Stimulated activated CD4-positive, alpha-beta T cell treated with anti-CD3 and anti-CD28 coated beads, Interleukin-4, amount 100 ng/mL, for 48 hours (primary cell): ENCODE measurements at regions not wholly inside any gene's neighbourhood (a gene's known extent, or its start where the extent isn't known, plus 50 kb on each side); places are given as distances from the start of the nearest gene placed in this dataset.
"Not testable (repeated sequence)": the region's sequence is repeated elsewhere in the genome, so short reads cannot be mapped to it uniquely, and the experiment has no call there.

Experiments used
- DNase-seq, 2 donors: peaks; one replicate each; pipeline ENCODE4 v3.0.0-alpha.2; 2020; ENCODE audit warnings: low read depth in 2 of 2

DNA sequence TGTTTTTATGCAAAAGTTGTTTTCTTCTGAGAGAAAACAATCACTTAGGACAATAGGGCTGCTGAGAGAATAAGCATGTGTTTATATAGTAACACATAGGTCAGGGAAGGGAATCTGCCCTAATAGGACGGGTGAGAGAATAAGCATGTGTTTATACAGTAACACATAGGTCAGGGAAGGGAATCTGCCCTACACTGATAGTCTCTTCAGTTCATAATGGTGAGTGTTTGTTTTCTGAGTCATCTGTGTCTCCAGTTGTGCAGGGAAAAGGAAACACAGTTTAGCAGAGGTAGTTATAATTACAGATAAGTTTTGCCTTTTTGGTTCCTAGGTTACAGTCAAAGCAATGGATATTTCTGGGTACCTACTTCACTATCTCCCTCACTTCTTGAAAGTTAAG lies 252.3 kb upstream of the CA10 start:
- no peak for DNase-seq

DNA sequence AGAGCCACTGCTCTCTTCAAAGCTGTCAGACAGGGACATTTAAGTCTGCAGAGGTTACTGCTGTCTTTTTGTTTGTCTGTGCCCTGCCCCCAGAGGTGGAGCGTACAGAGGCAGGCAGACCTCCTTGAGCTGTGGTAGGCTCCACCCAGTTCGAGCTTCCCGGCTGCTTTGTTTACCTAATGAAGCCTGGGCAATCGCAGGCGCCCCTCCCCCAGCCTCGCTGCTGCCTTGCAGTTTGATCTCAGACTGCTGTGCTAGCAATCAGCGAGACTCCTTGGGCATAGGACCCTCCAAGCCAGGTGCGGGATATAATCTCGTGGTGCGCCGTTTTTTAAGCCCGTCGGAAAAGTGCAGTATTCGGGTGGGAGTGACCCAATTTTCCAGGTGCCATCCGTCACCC lies 250.7 kb upstream of the CA10 start:
- not testable (repeated sequence) for DNase-seq

DNA sequence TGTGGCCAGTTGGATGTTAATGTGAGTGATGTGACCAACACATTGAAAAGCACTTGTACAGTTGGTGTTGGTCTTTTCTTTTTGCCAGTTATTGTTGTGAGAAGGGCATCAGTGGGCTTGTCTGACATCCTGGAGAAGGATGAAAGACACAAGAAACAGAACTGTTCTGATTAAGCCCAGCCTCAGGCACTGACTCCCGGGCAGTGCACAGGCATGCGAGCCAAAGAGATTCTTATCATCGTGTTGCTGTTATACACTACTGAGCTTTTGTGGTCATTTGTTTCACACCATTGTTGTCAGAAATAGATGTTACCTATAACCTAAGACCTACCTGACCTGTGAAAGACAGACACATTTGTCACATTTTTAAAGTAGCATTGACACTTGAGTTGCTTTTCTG lies 236.8 kb upstream of the CA10 start:
- no peak for DNase-seq

DNA sequence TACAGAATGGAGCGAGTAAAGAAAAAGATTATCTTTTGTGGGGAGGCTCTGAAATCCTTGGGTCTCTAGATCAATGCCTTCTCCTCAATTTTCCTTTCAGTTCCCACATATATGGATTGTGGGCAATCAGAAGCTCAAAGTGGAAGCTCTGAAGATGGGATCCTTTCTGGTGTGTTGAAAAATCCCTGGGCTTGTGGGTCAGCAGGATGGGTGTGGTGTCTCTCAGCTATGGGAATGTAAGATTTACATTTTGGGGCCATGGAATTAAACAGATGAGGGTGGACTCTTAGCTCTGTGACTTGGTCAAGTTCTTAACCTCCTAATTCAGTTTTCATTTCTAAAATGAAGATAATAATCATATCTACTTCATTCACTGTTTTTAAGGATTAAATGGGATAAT lies 231.9 kb upstream of the CA10 start:
- no peak for DNase-seq

DNA sequence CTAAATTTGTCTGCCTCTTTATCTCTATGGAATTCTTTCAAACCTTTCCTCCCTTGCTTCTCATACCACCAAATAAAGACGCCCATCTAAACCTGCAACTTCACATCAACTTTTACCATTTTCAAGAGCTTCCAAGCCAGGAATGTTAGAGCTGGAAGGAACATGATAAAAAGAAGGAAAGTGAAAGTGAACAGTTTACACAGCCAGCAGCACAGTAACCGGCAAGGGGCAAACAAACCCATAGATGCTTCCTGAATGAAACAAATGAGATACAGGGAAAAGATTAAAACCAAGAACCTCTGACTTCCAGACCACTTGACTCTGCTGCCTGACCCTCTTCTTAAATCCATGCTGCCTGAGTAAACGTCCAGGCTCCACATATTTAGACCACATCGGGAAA lies 231.1 kb upstream of the CA10 start:
- DNase-seq: no peak

DNA sequence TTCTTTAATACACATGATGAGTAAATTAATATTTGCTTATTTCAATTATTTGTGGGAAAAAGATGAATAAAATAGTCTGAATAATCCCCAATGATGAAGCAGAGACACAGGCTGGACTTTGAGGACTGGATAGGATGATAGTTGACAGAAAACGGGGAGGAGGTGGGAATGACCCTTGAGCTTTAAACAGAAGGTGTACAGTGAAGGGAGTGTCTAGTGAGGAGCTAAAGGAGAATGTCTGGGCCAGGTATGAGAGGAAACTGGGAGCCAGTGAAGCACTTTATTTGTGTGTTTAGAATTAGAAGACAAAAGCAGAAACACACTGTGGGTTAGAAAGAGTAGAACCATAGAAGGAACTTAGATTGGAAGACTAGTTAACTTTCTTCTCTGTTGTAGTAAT lies 230.4 kb upstream of the CA10 start:
- DNase-seq: no peak

DNA sequence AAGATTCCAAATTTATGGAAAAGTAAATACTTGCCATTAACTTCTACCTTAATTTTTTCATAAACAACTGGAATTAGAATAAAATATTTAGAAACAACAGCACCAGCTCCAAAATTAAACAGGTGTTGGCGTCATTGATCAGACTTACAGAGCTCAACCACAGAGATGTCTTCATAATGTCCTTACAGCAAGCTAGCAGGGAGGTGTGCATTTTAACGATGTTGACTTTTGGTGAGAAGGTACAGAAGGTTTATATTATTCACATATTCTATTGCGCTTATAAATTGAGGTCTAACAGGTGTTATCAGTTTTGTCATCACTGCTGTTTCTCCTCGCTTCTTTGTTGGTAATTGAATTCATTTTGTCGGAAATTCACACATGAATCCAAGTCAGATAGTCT lies 226.2 kb upstream of the CA10 start:
- no peak for DNase-seq

DNA sequence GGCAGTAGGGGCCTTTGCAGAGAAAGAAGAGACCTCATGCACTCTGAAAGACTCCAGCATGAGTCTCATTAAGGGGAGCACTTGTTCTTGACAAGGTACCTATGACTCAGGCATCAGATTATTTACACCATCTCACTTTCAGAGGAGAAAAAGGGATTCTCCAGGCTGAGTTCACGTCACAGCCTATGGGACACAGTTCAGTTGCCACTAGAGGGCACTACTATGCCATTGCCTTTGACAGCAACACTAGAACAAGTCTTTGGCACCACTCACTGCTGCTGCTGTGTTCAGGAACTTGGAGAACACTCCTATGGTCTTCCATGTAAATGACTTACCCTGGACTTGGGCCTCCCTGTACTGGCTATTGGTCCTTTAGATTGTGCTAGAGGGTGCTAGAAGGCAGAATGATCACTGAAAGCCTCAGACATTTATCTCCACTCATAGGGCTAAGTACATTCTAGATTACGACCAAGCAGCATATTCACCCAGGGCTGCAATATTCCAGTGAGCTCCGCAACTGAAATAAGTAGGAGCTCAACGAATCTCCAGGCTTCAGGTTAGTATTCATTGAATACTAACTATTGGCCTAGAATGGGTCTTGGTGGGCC lies 225.1 kb upstream of the CA10 start:
- DNase-seq: peak in 1 of 2 donors; percentile 4

DNA sequence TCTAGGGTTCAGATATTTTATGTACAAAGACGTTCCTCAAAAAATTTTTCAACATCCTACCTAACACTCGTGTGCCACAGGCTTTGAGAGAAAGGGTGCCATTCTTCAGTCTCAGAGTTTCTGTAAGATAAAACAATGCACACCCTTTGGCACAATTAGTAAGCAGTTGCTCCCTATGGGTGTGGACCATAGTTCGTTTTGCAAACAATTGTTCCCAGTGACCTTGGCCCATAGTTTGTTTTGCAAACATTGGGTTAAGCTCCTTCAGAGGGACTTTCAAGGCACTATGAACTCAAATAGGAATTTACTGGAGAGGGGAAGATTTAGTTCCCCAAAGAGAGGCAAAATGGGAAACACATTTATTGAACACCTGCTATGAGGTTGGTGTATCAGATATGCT lies 220.3 kb upstream of the CA10 start:
- no peak for DNase-seq

DNA sequence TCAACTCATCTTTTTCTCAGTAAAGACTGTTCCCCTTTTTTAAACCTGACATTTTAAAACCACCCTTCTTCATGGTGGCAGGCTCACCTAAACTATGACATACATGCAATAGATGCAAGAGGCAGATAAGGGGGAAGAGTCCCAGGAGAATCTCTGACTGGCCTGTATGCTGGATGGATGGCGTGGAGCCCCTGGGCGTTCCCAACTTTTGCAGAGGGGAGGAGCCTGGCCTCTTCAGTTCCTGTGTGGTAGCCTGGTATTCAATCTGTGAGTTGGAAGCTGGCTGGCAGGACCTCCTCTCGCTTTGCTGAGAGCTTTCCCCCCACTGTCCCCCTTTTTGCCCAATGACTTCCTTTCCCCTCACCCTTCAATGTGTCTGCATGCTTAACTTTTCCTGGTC lies 217.6 kb upstream of the CA10 start:
- no peak for DNase-seq

DNA sequence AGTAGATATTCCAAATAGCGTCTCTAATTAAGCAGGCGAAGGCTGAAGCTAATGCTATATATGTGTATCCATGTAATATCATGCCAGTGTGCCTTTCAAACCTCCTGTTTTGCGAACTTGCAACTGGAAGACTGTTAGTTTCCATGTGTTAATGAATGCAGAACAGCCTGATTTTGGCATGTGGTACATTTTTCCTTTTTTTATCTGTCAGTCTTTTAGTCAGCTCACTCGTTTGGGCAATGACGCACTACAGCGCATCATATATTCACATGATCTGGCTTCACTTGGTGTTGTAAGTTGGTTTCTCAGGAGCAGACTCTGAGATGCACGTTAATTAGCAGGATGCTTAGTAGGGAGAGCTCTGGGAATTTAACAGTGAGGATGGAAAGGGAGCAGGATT lies 210.4 kb upstream of the CA10 start:
- no peak for DNase-seq

DNA sequence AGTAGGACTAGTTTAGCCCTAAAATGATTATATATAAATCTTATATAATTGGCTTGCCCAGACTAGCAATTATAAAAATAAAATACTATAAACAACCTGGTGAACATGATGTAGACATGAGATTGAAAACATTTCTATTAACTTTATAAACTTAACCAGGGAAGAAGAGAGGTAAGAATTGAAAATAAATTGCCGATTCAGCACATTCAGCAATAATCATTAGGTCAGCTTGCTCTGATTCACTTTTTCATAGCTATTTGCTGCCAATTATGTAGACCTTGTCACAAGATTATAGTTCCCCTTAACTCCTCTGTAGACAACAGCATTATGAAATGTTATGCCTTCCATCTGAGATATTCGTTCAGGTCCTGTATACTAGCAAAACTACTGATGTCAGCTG lies 199.3 kb upstream of the CA10 start:
- no peak for DNase-seq

DNA sequence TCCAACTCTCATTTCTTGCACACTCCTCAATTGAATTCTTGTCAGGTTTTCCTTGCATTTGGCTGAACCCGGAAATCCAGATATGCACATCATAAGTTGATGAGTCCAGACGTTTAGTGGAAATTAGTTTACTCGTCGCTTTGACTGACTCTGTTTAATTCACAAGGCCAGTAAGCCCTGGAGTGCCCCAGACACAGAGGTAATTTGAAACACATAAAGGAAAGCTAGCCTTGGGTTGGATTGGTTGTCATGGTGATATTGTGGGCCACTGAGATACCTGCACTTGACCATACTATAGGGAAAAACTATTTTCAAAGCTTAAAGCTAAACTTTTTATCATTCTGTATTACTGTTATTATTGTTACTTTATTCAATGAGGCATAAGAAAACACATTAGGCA lies 178.3 kb upstream of the CA10 start:
- no peak for DNase-seq

DNA sequence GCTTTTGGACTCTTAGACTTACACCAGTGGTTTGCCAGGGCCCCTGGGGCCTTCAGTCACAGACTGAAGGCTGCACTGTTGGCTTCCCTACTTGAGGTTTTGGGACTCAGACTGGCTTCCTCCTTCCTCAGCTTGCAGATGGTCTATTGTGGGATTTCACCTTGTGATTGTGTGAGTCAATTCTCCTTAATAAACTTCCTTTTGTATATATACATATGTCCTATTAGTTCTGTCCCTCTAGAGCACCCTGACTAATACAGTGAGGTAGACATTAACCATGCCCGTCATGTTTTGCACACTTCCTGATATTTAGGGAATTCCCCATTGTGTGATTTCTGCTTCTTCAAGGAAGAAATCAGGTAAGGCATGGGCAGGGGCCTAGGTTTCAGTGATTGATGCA lies 147.8 kb upstream of the CA10 start:
- DNase-seq: no peak

DNA sequence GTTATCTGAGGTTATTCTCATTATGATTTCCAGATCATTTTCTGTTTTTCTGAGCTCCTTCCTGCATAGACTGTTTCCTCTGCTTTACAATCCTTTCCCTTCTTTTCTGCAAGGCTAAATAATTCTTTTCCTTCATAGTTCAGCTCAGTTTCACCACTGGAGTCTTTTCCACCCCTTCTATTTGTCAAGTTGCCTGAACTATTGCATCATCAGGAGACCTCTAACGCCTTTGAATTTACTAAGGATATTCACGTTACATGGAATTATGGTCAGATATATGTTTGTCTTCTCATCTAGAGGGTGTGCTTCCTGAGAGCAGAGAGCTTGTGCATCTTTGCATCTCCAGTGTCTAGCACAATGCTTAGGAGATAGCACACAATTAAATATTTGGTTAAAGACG lies 140.4 kb upstream of the CA10 start:
- no peak for DNase-seq

DNA sequence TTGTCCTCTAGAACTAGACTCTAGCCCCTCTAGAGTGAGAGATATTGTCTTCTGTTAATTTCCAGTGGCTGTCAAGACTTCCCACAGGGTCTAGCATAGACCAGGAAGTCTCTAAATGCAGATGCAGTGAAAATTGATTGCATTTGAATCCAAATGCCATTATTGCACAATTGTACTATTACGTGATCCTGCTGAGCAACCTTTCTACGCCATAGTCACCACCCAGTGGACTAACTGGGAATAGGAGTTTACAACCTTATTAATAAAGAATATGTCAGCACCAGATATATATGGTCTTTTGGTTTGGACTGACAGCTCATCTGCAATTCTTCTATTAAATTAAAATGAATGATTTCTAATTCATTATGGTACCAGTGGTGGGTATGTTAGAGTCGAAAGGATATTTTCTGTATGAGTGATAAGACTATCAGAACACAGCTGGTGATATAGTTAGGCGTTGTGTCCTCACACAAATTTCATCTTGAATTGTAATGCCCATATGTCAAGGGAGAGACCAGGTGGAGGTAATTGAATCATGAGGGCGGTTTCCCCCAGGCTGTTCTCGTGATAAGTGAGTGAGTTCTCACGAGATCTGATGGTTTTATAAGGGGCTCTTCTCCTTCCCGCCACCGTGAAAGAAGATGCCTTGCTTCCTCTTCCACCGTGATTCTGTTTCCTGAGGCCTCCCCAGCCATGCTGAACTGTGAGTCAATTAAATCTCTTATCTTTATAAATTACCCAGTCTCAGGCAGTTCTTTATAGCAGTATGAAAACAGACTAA lies 138.9 kb upstream of the CA10 start:
- DNase-seq: no peak

DNA sequence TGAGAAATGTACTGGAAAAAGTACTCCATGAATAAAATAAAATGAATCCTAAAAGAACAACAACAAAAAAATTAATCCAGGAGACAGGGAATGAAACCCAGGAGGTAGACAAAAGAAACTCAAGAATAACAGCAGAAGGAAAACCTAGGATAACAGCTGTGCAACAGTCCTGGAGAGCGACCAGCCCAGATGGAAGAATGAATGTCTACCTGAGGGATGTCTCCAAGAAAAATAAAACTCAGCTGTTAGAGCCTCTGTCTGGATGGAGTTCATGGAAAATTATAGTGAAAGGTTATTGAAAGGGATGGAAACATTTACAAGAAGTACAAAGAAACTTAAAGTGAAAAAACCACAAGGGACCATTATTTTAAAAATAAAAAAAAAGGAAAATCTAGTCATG lies 135.8 kb upstream of the CA10 start:
- no peak for DNase-seq

DNA sequence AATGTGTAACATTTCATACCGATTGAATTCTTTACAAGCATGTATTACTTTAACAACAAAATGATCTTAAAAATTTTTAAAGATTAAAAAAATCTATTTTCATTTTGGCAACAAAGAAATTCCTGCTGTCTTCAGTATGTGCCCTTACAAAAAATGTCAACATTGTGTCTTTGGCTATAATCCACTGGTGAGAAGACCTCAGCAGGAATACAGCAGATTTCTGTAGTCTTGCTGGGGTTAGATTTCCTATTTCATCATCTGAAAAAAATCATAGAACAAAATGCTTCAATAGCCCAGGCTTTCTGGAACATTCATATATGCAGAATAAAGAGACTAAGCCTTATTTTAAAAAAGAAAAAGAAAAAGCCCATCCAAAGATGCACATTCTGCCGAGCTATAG lies 129.1 kb upstream of the CA10 start:
- DNase-seq: no peak

DNA sequence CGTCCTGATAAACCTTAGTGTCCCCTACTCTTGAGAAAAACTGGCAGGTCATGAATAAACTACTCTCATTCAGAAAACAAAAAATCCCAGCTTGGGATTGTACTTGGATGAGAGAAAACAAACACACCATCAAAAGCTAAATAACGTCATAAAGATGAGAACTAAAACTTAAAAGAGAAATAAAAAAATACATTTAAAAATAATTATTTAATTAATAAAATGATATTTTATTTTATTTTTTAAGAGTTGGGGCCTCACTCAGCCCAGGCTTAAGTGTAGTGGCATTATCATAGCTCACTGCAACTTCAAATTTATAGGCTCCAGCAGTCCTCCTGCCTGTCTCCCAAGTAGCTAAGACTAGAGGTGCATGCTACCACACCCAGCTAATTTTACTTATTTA lies 125.4 kb upstream of the CA10 start:
- DNase-seq: no peak

DNA sequence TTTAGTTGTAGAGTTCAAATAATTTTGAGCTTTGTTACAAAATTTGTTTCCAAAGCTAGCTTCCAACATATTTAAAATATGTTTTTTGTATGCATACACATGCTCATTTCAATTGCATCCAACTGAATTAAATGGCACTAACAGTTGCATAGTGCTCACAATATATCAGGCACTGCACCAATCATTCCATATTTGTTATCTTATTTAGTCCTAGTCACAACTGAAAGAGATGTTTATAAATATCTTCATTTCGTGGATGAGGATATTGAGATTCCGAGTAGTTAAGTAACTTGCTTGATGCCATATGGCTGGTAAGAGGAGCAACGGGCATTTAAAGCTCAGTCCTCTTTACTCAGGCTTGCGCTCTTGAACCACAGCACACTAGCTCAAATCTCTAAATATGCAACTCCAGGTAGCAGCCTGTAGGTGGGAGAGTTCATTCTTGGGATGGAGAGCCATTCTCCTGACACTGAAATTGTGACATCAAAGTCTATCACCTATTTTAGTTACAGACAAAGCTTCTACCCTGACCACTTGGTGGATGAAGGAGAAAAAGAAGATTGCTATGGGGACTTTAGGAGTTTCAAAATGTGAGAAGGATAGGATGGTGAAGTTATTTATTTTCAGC lies 118.0 kb upstream of the CA10 start:
- no peak for DNase-seq

DNA sequence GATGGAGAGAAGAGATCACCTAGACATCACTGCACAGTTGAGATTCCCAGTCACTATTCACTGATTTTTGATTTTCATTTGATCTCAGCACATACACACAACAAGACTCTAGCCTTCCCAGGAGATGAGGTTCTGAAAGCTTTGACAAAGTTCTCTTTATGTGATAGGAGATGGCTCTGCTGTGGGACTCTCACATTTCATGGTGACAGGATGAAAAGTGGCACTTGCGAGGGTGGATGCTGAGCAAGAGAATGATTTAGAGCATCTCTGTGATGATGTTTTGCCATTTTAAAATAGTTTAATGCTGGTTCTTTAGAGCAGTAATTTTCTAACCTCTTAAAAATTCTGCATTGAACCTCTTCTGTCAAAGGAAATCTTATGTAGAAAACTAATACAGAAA lies 113.3 kb upstream of the CA10 start:
- no peak for DNase-seq

DNA sequence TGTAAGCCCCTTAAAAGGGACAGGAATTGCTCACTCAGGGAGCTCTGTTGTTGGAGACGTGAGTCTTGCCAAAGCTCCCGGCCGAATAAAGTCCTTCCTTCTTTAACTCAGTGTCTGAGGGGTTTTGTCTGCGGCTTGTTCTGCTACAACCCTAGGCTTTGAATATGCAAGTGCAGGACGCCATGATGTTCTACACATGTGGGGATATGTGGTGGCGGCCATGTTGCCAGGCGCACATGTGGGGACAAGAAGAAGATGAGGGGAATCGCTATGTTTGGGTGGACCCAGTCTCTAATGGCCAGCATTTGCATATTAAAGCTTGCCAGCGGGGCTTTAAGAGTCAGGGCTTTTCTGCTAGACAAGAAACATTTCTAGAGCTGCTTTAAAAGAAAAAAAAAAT lies 96.8 kb upstream of the CA10 start:
- no peak for DNase-seq

DNA sequence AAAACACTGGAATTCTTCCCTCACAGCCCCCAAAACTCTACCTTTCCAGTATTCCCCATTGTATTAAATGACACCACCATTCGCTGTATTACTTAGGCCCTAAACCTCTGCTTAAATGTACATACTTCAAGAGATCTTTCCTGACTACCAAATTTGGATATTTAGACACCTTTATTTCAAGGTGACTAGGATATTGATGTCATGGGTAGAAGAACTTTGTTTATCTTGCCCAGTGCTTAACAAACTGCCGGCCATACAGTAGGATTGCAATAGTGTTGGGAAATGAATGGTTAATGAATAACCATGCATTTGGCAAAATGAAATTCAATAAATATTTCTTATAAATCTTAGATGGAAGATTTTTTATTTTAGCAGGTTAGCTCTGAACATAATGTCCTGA lies 86.2 kb upstream of the CA10 start:
- no peak for DNase-seq

DNA sequence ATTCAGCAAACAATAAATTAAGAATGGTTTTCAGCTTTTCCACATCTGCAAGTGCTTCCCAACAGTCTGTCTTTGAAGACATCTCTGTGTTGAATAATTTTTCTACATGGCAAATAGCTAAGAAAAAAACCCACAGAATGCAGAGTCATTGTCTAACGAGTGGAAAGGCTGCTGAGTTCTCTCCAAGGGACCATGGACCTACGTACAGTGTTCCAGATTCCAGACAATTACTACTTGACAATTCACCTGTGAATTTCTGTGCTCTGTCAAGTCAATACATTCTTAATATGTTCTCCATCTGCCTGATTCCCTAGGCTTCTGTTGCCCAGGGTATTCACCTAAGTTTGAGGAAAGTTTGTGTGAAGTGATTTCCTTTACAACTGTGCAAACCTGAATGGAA lies 83.8 kb upstream of the CA10 start:
- no peak for DNase-seq
